NCI-H2227 (cell line): ENCODE measurements at regions not wholly inside any gene's neighbourhood (a gene's known extent, or its start where the extent isn't known, plus 50 kb on each side); places are given as distances from the start of the nearest gene placed in this dataset.
A peak's percentile ranks its signal among the peaks of the same experiment; 100 is the strongest.

Experiments used
- DNase-seq: peaks from one replicate; lab custom pipeline; 2025; ENCODE audit not compliant: unreplicated experiment; lab: John Stamatoyannopoulos, UW

GRCh38 chr7:32347244-32347828 is 142.8 kb downstream of the LSM5 start:
- no peak for DNase-seq

DNA sequence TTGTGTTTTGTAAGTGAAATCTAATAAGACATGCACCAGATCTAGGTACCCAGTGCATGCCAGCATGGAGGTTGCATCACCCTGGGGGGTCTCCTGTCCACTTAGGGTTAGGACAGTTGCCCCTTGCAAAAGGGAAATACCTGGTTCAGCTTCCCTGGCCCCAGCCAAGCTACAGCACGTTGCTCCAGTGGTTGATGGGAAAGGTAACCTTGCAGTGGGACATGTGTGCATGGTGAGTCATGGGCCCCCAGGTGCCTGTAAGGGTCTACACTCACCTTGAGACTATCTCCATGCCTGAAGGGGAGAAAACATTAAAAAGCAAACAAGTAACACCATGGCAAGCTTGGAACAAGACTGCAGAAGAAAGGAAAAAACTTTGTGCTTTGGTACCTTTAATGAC is 143.9 kb downstream of the LSM5 start:
- DNase-seq: no peak

DNA sequence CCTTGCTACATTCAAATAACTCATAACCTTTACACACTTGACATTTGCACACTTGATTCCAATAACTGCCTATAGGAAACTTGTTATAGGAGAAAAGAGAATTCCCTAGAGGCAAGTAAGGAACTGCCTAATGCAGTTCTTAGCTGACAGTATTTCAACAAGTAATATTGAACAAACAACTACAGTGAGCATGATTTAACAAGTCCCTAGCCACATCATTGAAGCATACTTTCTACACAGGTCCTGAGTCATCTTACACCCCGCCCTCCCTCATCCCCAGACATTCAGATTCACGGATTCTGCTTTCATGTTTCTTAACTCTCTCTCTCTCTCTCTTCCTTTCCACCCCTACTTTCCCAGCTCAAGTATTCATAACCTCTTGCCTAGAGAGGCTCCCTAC is 153.5 kb downstream of the LSM5 start:
- no peak for DNase-seq

DNA sequence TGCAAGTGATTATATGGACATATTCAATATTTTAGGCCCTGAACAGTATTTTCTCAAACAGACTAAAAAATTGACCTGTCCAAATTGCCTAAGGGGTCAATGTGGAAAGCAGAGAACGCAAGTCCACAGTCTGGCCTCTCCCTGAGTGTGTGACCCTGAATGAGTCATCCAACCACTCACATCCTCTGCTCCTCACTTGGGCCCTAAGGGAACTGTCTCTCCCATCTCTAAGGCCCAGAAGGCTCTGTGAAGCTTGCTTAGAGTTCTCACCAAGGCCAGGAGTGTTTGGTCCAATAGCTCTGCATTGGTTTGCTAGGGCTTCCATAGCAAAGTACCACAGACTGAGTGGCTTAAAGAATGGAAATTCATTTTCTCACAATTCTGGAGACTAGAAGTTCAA is 155.1 kb downstream of the LSM5 start:
- no peak for DNase-seq

DNA sequence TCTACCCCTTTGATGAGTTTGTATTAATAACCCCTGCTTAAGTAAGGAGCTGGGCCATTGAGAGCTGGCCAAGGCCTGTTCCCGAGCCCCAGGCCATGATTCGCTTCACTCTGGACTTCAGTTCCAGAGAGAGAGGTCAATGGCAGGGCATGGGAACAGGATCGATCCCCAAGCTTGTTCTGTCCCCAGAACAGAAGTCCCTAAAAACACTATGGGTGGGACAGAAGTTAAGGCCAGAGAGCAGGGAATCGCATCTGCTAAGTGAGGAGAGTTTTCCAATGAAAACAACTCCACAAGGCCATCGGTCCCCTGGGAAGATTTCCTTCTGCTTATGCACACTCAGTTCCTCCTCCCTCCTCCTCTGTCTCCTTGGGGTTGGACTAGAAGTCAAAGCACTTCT is 159.6 kb downstream of the LSM5 start:
- no peak for DNase-seq

DNA sequence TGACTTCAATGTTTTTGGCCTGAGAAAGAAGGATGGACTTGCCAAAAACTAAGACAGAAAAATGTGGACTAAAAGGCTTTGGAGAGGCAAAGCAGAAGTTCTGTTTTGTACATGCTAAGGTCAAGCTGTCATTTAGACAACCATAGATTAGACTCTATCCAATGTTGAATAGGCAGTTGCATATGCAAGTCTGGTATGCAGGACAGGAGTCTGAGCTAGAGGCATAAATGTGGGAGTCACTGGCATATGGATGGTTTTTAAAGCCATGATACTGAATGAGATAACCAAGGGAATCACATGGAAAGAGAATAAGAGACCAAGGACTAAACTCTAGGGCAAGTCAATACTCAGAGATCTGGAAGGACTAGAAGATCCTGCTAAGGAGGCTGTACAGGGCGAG is 164.1 kb downstream of the LSM5 start:
- no peak for DNase-seq

DNA sequence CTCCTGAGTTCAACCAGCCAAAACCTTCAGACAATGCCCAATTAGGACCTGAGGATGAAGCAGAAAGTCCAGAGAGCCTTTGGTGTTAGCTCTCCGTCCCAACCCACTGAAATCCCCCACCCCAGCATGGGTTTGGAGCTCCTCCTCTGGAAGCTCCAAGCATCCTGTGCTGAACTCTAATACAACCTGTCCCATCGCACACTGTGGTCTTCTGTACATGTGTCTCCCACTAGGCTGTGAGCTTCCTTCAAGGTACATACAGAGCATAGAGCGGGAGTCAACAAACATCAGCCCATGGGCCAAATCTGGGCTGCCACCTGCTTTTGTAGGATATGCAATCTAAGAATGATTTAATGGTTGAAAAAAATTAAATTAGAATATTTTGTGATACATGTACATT is 166.5 kb downstream of the LSM5 start:
- DNase-seq: no peak

DNA sequence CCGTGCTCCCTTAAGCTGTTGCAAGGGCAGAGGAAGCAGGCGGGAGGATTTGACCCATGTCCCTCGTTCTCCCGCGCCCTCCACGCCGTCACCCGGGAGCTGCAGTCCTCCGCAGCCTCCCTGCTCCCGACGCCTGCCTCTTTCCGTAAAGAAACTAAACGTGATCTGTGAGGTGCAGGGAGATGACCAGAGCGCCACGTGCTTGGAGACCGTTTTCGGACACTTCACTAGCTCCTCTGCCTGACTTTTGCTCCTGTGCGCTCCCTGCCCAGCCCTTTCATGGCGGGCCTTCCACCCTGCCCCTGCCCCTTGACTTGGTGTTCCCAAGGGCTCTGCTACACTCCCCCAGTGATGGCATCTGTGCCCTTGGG is 171.2 kb downstream of the LSM5 start:
- no peak for DNase-seq

GRCh38 chr7:32318300-32319011 is 171.7 kb downstream of the LSM5 start:
- DNase-seq: no peak

- no peak for DNase-seq
Observed at GRCh38 chr7:32316839-32317238, 173.3 kb downstream of the LSM5 start.

GRCh38 chr7:32314761-32315160 is 175.4 kb downstream of the LSM5 start:
- DNase-seq: no peak

DNA sequence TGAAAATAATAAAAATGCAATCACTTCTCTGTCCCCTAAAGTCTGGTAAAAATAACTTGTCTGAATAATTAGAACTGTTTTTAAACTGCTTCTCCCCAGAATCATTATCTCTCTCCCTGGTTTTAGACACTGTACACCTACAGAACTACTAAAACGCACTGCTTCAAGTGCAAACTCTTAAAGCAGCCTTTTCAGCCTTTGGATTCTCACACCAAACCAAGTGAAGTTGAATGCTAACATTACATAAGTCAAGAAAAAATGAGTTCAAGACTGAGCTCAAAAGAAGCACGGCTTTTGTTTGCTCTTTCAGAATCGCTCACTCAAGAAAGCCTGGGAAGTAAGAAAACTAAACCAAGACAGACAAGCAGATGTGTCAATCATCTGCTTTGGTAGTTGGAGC is 188.8 kb downstream of the LSM5 start:
- DNase-seq: no peak

GRCh38 chr7:32299133-32299702 is 191.0 kb downstream of the LSM5 start:
- no peak for DNase-seq

GRCh38 chr7:32298408-32299132 is 191.6 kb downstream of the LSM5 start:
- DNase-seq: peak; percentile 6

GRCh38 chr7:32293833-32294232 is 196.3 kb downstream of the LSM5 start:
- DNase-seq: no peak

- no peak for DNase-seq
Observed at GRCh38 chr7:32289651-32290414, 200.3 kb downstream of the LSM5 start.

GRCh38 chr7:32285698-32286097 is 204.5 kb downstream of the LSM5 start:
- DNase-seq: no peak

- DNase-seq: no peak
Observed at GRCh38 chr7:32283546-32283945, 206.6 kb downstream of the LSM5 start.

DNA sequence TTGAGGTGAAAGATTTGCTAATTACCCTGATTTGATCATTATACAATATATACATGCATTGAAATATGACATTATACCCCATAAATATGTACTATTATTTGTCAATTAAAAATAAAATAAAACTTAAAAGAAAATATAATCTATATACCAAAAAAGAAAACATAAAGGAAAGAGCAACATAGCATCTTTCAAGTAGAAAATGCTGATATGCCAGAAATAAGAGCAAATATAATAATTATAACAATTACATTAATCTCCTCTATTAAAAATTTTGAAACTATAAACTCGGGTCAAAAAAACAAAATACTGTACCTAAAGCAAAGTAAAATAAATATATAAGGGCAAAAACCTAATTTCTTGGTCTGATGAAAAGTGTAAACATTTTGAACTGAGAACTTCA is 209.3 kb upstream of the PDE1C start:
- DNase-seq: no peak

DNA sequence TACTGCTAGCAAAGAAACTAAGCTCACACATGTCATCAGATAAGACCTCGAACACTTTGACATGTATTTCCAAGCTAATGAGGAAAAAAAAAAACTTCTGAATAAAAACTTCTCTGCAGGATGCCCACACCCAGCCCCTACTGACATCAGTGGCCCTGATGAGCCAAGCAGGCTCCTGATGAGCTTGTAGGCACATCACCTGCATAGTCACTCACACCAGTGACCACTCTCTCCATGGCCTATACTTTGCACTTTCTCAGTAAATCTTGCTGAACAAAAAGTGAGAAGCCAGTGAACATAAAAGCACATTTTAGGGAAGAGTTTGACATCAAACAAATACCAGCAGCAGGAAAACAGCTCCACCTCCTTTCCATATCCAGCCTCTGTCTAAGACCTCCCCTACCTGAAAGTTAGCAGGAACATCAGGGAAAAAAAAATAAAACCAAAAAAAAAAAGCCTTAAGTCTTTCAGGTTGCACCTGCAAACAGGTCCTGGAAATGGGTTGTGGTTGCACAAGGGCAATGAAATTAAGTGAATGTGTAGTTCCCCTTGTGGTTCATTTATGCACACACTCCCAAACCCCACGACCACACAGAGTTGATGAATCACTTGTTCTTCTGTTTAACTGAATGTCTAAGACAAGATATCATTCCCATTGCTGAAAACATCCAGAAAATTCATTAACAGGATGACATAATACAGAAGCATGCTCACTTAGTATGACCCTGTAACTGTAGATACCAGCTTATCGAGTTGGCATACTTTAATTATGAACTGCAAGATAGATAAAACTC is 205.2 kb upstream of the PDE1C start:
- DNase-seq: no peak

- DNase-seq: no peak
Observed at GRCh38 chr7:32273297-32273696, 203.1 kb upstream of the PDE1C start.
